CD8-positive, alpha-beta memory T cell (primary cell): ENCODE measurements at regions not wholly inside any gene's neighbourhood (a gene's known extent, or its start where the extent isn't known, plus 50 kb on each side); places are given as distances from the start of the nearest gene placed in this dataset.
"Not testable (repeated sequence)": the region's sequence is repeated elsewhere in the genome, so short reads cannot be mapped to it uniquely, and the experiment has no call there.

Source experiments
- CTCF ChIA-PET: fragments of 350-600 bp; sonication (Branson Sonifier 250); formaldehyde crosslinking; loops from one replicate; lab custom pipeline; 2021; ENCODE audit warnings: antibody characterized with exemption; lab: Charles Lee
- POLR2A ChIA-PET: fragments of 350-600 bp; sonication (Branson Sonifier 250); formaldehyde crosslinking; loops from one replicate; lab custom pipeline; 2021; ENCODE audit warnings: antibody characterized with exemption; lab: Charles Lee
- DNase-seq, 5 donors: peaks; one replicate each; pipeline versions ENCODE4 v3.0.0 to v3.0.0-alpha.2; 2020 to 2022; ENCODE audit warnings: mixed read lengths in 1 of 5
- H3K27ac ChIP-seq: one replicate; pipeline ENCODE4 v1.7.0; 2013; ENCODE audit warnings: low read depth, mild to moderate bottlenecking, low read length, moderate library complexity
- H3K27me3 ChIP-seq: 2 replicates; pipeline ENCODE4 v1.7.0; 2013; ENCODE audit warnings: low read length, mild to moderate bottlenecking; ENCODE audit not compliant: insufficient read depth, poor library complexity, severe bottlenecking
- H3K36me3 ChIP-seq: 2 replicates; pipeline ENCODE4 v1.7.0; 2013; ENCODE audit warnings: mild to moderate bottlenecking, low read length, moderate library complexity; ENCODE audit not compliant: insufficient read depth
- H3K4me1 ChIP-seq: 2 replicates; pipeline ENCODE4 v1.7.0; 2013; ENCODE audit warnings: mild to moderate bottlenecking, low read length, moderate library complexity; ENCODE audit not compliant: insufficient read depth
- H3K4me3 ChIP-seq: 2 replicates; pipeline ENCODE4 v1.7.0; 2013; ENCODE audit warnings: mild to moderate bottlenecking, low read length
- H3K9me3 ChIP-seq: 2 replicates; pipeline ENCODE4 v1.7.0; 2013; ENCODE audit warnings: mild to moderate bottlenecking, low read length
- H3K27ac Mint-ChIP-seq, 8 donors: one replicate each; pipeline ENCODE4 v1.8.0; 2020 to 2021; ENCODE audit warnings: mixed read lengths in 8 of 8, mild to moderate bottlenecking in 6 of 8, inconsistent platforms in 3 of 8, moderate library complexity in 3 of 8
- H3K27me3 Mint-ChIP-seq, 2 donors: one replicate each; pipeline ENCODE4 v1.8.0; 2020 to 2021; ENCODE audit warnings: mixed read lengths in 2 of 2, mild to moderate bottlenecking in 1 of 2, moderate library complexity in 1 of 2
- H3K36me3 Mint-ChIP-seq, 3 donors: one replicate each; pipeline ENCODE4 v1.8.0; 2020 to 2021; ENCODE audit warnings: mixed read lengths in 3 of 3, inconsistent platforms in 1 of 3, mild to moderate bottlenecking in 1 of 3
- H3K4me1 Mint-ChIP-seq, 3 donors: one replicate each; pipeline ENCODE4 v1.8.0; 2020 to 2021; ENCODE audit warnings: mixed read lengths in 3 of 3, inconsistent platforms in 1 of 3, mild to moderate bottlenecking in 1 of 3
- H3K4me3 Mint-ChIP-seq, 7 donors: one replicate each; pipeline ENCODE4 v1.8.0; 2020 to 2021; ENCODE audit warnings: mixed read lengths in 7 of 7, mild to moderate bottlenecking in 6 of 7, moderate library complexity in 4 of 7, inconsistent platforms in 2 of 7
- H3K9me3 Mint-ChIP-seq, 5 donors: one replicate each; pipeline ENCODE4 v1.8.0; 2020 to 2022; ENCODE audit warnings: mixed read lengths in 5 of 5, mild to moderate bottlenecking in 3 of 5, moderate library complexity in 2 of 5, inconsistent platforms in 1 of 5

DNA sequence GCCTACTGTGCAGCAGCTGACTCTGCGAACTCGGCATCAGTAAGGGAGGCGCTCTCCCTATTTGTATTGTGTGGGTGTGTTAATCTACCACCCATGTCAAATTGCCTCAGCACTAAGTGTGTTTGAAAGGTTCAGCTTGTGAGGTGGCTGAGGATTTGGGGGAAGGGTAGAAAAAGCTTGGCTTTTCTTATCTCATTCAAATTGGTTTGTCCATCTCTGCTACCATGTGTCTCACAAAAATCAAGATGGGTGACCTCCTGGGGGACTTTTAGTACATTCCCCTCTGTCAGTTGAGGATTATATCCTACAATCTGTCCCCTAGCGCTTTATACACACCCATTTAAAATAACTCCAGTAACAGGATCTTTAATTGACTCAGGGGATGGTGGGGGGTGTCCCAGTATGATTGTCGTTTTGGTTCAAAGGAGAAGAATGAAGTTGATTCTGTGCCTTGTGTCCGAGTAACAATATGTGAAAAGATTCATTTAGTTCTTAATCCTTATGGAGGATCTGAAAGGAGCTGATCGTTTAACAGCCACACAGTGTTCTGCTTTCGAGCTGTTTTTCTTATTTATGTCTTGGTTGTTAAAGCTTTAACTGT is 609.6 kb downstream of the PKHD1 start:
- no peak for DNase-seq

DNA sequence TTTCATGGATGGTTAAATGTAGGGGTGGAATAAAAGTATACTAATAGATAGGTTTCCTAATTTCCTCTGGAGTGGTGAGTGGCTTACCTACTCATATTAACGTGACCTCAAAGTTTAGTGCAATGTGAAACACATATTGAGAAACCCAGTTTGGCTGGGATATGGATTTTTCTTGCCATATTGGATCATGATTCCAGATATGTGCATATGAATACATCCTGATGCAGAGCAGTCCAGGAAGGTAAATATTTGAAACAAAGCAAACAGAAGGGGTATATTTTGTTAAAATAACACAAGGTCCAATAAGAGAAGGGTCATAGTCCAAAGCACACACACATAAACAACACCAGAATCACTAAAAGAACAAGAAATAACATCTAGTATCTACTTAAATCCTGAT is 608.1 kb downstream of the PKHD1 start:
- Mint-ChIP-seq H3K4me3 (no peak overlapping the region), H3K9me3 (peaks cover 3 to 19% (median 17%) of the 10 kb centered on the region in 5 donors)

More for the DNA sequence above, 609.6 kb downstream of the PKHD1 start:
- Mint-ChIP-seq H3K27me3 (no peaks in the 10 kb centered on the region), H3K36me3 (no peaks in the 10 kb centered on the region), H3K9me3 (peaks cover 3 to 21% (median 12%) of the 10 kb centered on the region in 5 donors), H3K4me1 (no peaks in the 10 kb centered on the region), H3K27ac (no peak overlapping the region), H3K4me3 (no peak overlapping the region)
- H3K27ac ChIP-seq: no peak overlapping the region
- H3K36me3 ChIP-seq: no peaks in the 10 kb centered on the region
- CTCF ChIA-PET: no interaction called here
- POLR2A ChIA-PET: no interaction called here
- H3K27me3 ChIP-seq: no peaks in the 10 kb centered on the region
- H3K4me1 ChIP-seq: no peaks in the 10 kb centered on the region
- no peaks in the 10 kb centered on the region for H3K9me3 ChIP-seq
- no peak overlapping the region for H3K4me3 ChIP-seq

GRCh38 chr6:51480040-51480439 is 607.4 kb downstream of the PKHD1 start:
- no peaks in the 10 kb centered on the region for H3K9me3 ChIP-seq
- no peak overlapping the region for H3K27ac Mint-ChIP-seq
- POLR2A ChIA-PET: no interaction called here
- no peaks in the 10 kb centered on the region for H3K27me3 Mint-ChIP-seq
- CTCF ChIA-PET: no interaction called here
- DNase-seq: no peak
- no peak overlapping the region for H3K4me3 ChIP-seq
- no peaks in the 10 kb centered on the region for H3K36me3 ChIP-seq
- H3K36me3 Mint-ChIP-seq: no peaks in the 10 kb centered on the region
- H3K9me3 Mint-ChIP-seq: peaks cover 3 to 19% (median 16%) of the 10 kb centered on the region in 5 donors
- no peaks in the 10 kb centered on the region for H3K4me1 ChIP-seq
- H3K4me1 Mint-ChIP-seq: no peaks in the 10 kb centered on the region
- H3K27me3 ChIP-seq: no peaks in the 10 kb centered on the region
- no peak overlapping the region for H3K27ac ChIP-seq
- H3K4me3 Mint-ChIP-seq: no peak overlapping the region

More for the DNA sequence above, 608.1 kb downstream of the PKHD1 start:
- H3K4me1 Mint-ChIP-seq: no peaks in the 10 kb centered on the region
- no peak overlapping the region for H3K27ac Mint-ChIP-seq
- no peak overlapping the region for H3K4me3 ChIP-seq
- no peaks in the 10 kb centered on the region for H3K9me3 ChIP-seq
- no peaks in the 10 kb centered on the region for H3K4me1 ChIP-seq
- POLR2A ChIA-PET: no interaction called here
- H3K27me3 ChIP-seq: no peaks in the 10 kb centered on the region
- H3K36me3 Mint-ChIP-seq: no peaks in the 10 kb centered on the region
- no peaks in the 10 kb centered on the region for H3K36me3 ChIP-seq
- CTCF ChIA-PET: no interaction called here
- DNase-seq: no peak
- H3K27me3 Mint-ChIP-seq: no peaks in the 10 kb centered on the region
- H3K27ac ChIP-seq: no peak overlapping the region

- POLR2A ChIA-PET, CTCF ChIA-PET, H3K4me1 ChIP-seq, H3K4me1 Mint-ChIP-seq, H3K36me3 ChIP-seq, H3K4me3 ChIP-seq, H3K36me3 Mint-ChIP-seq, H3K9me3 ChIP-seq, H3K27ac ChIP-seq, H3K27me3 ChIP-seq, H3K27ac Mint-ChIP-seq, H3K27me3 Mint-ChIP-seq, DNase-seq, H3K4me3 Mint-ChIP-seq: not testable (repeated sequence)
- H3K9me3 Mint-ChIP-seq: peaks cover 6 to 25% (median 13%) of the 10 kb centered on the region in 5 donors
Observed at GRCh38 chr6:51485869-51486268, 601.5 kb downstream of the PKHD1 start.

DNA sequence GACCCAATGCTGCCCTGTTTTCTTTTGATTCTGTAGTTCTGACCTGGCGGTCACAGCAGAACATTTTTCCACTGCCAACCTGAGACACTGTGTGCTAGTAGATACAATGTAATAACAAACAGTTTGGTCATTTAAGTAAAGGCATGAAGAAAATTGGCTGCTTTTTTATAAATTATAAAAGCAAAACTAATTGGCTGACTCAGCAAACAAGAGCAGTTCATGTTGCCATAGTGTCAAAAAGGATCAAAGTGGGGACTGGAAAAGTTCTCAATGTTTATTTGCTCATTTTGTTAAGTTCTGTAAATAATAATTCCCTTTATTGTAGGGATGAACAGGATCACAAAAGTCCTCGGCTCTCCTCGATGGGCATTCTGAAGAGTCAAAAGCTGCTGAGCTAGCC is 599.5 kb downstream of the PKHD1 start:
- no peaks in the 10 kb centered on the region for H3K36me3 ChIP-seq
- Mint-ChIP-seq H3K27ac (no peak overlapping the region), H3K4me1 (no peaks in the 10 kb centered on the region), H3K27me3 (no peaks in the 10 kb centered on the region), H3K4me3 (no peak overlapping the region), H3K9me3 (peaks cover 6 to 31% (median 9%) of the 10 kb centered on the region in 5 donors), H3K36me3 (no peaks in the 10 kb centered on the region)
- no peak overlapping the region for H3K4me3 ChIP-seq
- POLR2A ChIA-PET: no interaction called here
- no peaks in the 10 kb centered on the region for H3K27me3 ChIP-seq
- H3K27ac ChIP-seq: no peak overlapping the region
- CTCF ChIA-PET: no interaction called here
- DNase-seq: no peak
- H3K9me3 ChIP-seq: no peaks in the 10 kb centered on the region
- H3K4me1 ChIP-seq: no peaks in the 10 kb centered on the region

GRCh38 chr6:51489133-51489532 is 598.3 kb downstream of the PKHD1 start:
- no peaks in the 10 kb centered on the region for H3K4me1 Mint-ChIP-seq
- no peak overlapping the region for H3K27ac Mint-ChIP-seq
- CTCF ChIA-PET: no interaction called here
- peaks cover 2 to 27% (median 8%) of the 10 kb centered on the region in 5 donors for H3K9me3 Mint-ChIP-seq
- no peaks in the 10 kb centered on the region for H3K36me3 ChIP-seq
- no peaks in the 10 kb centered on the region for H3K4me1 ChIP-seq
- DNase-seq: no peak
- no peak overlapping the region for H3K4me3 Mint-ChIP-seq
- H3K36me3 Mint-ChIP-seq: no peaks in the 10 kb centered on the region
- H3K27ac ChIP-seq: no peak overlapping the region
- no peak overlapping the region for H3K4me3 ChIP-seq
- H3K27me3 ChIP-seq: no peaks in the 10 kb centered on the region
- no peaks in the 10 kb centered on the region for H3K27me3 Mint-ChIP-seq
- no peaks in the 10 kb centered on the region for H3K9me3 ChIP-seq
- POLR2A ChIA-PET: no interaction called here

- no peaks in the 10 kb centered on the region for H3K36me3 Mint-ChIP-seq
- no peak overlapping the region for H3K4me3 Mint-ChIP-seq
- no peak for DNase-seq
- POLR2A ChIA-PET: no interaction called here
- peaks cover 2 to 27% (median 8%) of the 10 kb centered on the region in 5 donors for H3K9me3 Mint-ChIP-seq
- H3K9me3 ChIP-seq: no peaks in the 10 kb centered on the region
- CTCF ChIA-PET: no interaction called here
- no peaks in the 10 kb centered on the region for H3K27me3 ChIP-seq
- no peak overlapping the region for H3K27ac Mint-ChIP-seq
- no peaks in the 10 kb centered on the region for H3K4me1 Mint-ChIP-seq
- H3K27me3 Mint-ChIP-seq: no peaks in the 10 kb centered on the region
- H3K4me1 ChIP-seq: no peaks in the 10 kb centered on the region
- H3K4me3 ChIP-seq: no peak overlapping the region
- no peaks in the 10 kb centered on the region for H3K36me3 ChIP-seq
- H3K27ac ChIP-seq: no peak overlapping the region
Observed at GRCh38 chr6:51490101-51490500, 597.3 kb downstream of the PKHD1 start.

DNA sequence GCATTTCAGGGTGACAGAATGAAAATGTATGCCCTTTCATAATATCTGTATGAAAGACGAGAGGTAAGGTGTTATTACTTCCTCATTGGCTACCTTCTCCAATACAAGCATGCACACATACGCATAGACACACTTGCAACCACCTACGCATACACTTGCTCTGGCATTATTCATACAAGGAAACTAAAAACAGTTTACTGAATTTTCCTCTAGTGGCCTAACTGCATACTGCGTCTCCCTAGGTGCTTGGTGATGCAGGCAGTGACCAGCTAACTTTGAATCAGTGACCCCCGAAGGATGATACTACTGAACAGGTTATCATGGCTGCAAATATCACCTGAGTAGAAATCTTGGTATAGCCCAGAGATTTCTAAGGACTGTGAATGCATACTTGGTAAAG is 593.1 kb downstream of the PKHD1 start:
- H3K9me3 ChIP-seq: no peaks in the 10 kb centered on the region
- POLR2A ChIA-PET: no interaction called here
- no peak overlapping the region for H3K27ac ChIP-seq
- H3K4me3 ChIP-seq: no peak overlapping the region
- Mint-ChIP-seq H3K9me3 (peaks cover 6 to 19% (median 10%) of the 10 kb centered on the region in 5 donors), H3K27me3 (no peaks in the 10 kb centered on the region), H3K36me3 (no peaks in the 10 kb centered on the region), H3K4me1 (no peaks in the 10 kb centered on the region), H3K27ac (no peak overlapping the region), H3K4me3 (no peak overlapping the region)
- no peaks in the 10 kb centered on the region for H3K36me3 ChIP-seq
- H3K4me1 ChIP-seq: no peaks in the 10 kb centered on the region
- DNase-seq: no peak
- CTCF ChIA-PET: no interaction called here
- H3K27me3 ChIP-seq: no peaks in the 10 kb centered on the region
